Colonic mucosa (tissue), 4 donors: ENCODE measurements at regions not wholly inside any gene's neighbourhood (a gene's known extent, or its start where the extent isn't known, plus 50 kb on each side); places are given as distances from the start of the nearest gene placed in this dataset.

Source experiments
- DNase-seq: peaks from one replicate; pipeline ENCODE4 v3.0.0-alpha.2; 2020
- H3K27ac ChIP-seq: fragments of 200-600 bp; one replicate; pipeline ENCODE4 v1.8.0; 2021
- H3K27me3 ChIP-seq: fragments of 200-600 bp; one replicate; pipeline ENCODE4 v1.8.0; 2021
- H3K36me3 ChIP-seq: fragments of 200-600 bp; one replicate; pipeline ENCODE4 v1.8.0; 2021
- H3K4me1 ChIP-seq: fragments of 200-600 bp; one replicate; pipeline ENCODE4 v1.8.0; 2021; ENCODE audit warnings: mild to moderate bottlenecking
- H3K4me3 ChIP-seq: fragments of 200-600 bp; one replicate; pipeline ENCODE4 v1.8.0; 2021
- H3K9ac ChIP-seq, 2 donors: one replicate each; pipeline ENCODE4 v1.7.0; 2013; ENCODE audit warnings: control low read depth in 2 of 2, low read depth in 2 of 2, low read length in 2 of 2
- H3K9me3 ChIP-seq: fragments of 200-600 bp; one replicate; pipeline ENCODE4 v1.8.0; 2021
- intact Hi-C: fragments of 100-400 bp; cut with DNase I; formaldehyde crosslinking; loops from one replicate; pipeline ENCODE4 v1.14.1; 2022
- TF ChIP-seq, protein P1 (sequence below): fragments of 200-600 bp; IDR thresholded peaks from one replicate; pipeline ENCODE4 v1.8.0; 2022; ENCODE audit warnings: antibody characterized with exemption, mild to moderate bottlenecking
- donor health status: healthy.
- donor health status: DM: no; HTN: no; CAD: no.
- donor health status: DM: no; HTN: no; CAD: no.

- H3K9ac ChIP-seq = no peak overlapping the region
- H3K36me3 ChIP-seq = no peaks in the 10 kb centered on the region
- no peaks in the 10 kb centered on the region for H3K9me3 ChIP-seq
- no peaks in the 10 kb centered on the region for H3K4me1 ChIP-seq
- H3K27me3 ChIP-seq = no peaks in the 10 kb centered on the region
- H3K27ac ChIP-seq = no peak overlapping the region
- DNase-seq = no peak
- H3K4me3 ChIP-seq = no peak overlapping the region
- TF ChIP-seq, protein P1, sequence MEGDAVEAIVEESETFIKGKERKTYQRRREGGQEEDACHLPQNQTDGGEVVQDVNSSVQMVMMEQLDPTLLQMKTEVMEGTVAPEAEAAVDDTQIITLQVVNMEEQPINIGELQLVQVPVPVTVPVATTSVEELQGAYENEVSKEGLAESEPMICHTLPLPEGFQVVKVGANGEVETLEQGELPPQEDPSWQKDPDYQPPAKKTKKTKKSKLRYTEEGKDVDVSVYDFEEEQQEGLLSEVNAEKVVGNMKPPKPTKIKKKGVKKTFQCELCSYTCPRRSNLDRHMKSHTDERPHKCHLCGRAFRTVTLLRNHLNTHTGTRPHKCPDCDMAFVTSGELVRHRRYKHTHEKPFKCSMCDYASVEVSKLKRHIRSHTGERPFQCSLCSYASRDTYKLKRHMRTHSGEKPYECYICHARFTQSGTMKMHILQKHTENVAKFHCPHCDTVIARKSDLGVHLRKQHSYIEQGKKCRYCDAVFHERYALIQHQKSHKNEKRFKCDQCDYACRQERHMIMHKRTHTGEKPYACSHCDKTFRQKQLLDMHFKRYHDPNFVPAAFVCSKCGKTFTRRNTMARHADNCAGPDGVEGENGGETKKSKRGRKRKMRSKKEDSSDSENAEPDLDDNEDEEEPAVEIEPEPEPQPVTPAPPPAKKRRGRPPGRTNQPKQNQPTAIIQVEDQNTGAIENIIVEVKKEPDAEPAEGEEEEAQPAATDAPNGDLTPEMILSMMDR = no peak
- intact Hi-C loops = loop anchor here (10.0 kb wide), 1 partner anchor 153 kb away; no protein-coding TSS in a partner anchor
These were observed 294.1 kb upstream of the TMPO start for GRCh38 chr12:98221243-98221808.

DNA sequence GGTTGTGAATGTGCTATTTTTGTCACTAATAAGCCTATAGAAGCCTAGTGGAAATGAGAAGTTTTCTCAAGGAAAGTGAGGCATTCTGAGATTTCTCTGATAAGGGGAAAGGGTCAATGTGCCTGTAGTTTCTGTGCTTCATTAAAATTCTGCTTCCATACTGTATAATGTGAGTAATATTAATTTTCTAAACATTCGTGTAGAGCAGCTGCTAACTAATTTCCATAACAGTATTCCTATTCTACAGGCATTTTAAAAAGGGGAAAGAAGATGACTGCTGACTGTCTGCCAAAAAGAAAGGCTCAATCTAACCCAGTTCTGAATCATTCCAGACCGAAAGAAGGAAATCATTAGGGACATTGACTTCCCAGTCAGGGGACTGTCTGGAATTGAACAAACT is 293.3 kb upstream of the TMPO start:
- Histone ChIP-seq H3K4me3 (no peak overlapping the region), H3K4me1 (no peaks in the 10 kb centered on the region), H3K9ac (no peak overlapping the region), H3K27me3 (no peaks in the 10 kb centered on the region), H3K36me3 (no peaks in the 10 kb centered on the region), H3K9me3 (no peaks in the 10 kb centered on the region), H3K27ac (no peak overlapping the region)
- TF ChIP-seq, protein P1 = no peak
- intact Hi-C loops = loop anchor here (10.0 kb wide), 1 partner anchor 153 kb away; no protein-coding TSS in a partner anchor
- DNase-seq = no peak

GRCh38 chr12:98224584-98225221 is 290.7 kb upstream of the TMPO start:
- no peaks in the 10 kb centered on the region for H3K27me3 ChIP-seq
- DNase-seq = no peak
- H3K9ac ChIP-seq = no peak overlapping the region
- H3K4me1 ChIP-seq = no peaks in the 10 kb centered on the region
- no peak overlapping the region for H3K4me3 ChIP-seq
- no peaks in the 10 kb centered on the region for H3K9me3 ChIP-seq
- intact Hi-C loops = loop anchor here (10.0 kb wide), 1 partner anchor 150 kb away; no protein-coding TSS in a partner anchor
- H3K36me3 ChIP-seq = no peaks in the 10 kb centered on the region
- TF ChIP-seq, protein P1 = no peak
- no peak overlapping the region for H3K27ac ChIP-seq

- TF ChIP-seq, protein P1 = no peak
- Histone ChIP-seq H3K36me3 (no peaks in the 10 kb centered on the region), H3K4me3 (no peak overlapping the region), H3K27me3 (no peaks in the 10 kb centered on the region), H3K9me3 (no peaks in the 10 kb centered on the region), H3K27ac (no peak overlapping the region), H3K9ac (no peak overlapping the region), H3K4me1 (no peaks in the 10 kb centered on the region)
- intact Hi-C loops = loop anchor here (10.0 kb wide), 1 partner anchor 148 kb away; no protein-coding TSS in a partner anchor
- DNase-seq = no peak
These were observed 288.2 kb upstream of the TMPO start for GRCh38 chr12:98227162-98227561.

GRCh38 chr12:98228683-98229539 is 286.5 kb upstream of the TMPO start:
- H3K27me3 ChIP-seq = no peaks in the 10 kb centered on the region
- H3K4me3 ChIP-seq = no peak overlapping the region
- no peaks in the 10 kb centered on the region for H3K4me1 ChIP-seq
- DNase-seq = no peak
- no peak overlapping the region for H3K9ac ChIP-seq
- TF ChIP-seq, protein P1 = no peak
- intact Hi-C loops = loop anchor here (10.0 kb wide), 1 partner anchor 146 kb away; no protein-coding TSS in a partner anchor
- H3K27ac ChIP-seq = no peak overlapping the region
- H3K36me3 ChIP-seq = no peaks in the 10 kb centered on the region
- no peaks in the 10 kb centered on the region for H3K9me3 ChIP-seq
